ENCODE measurements at regions not wholly inside any gene's neighbourhood (a gene's known extent, or its start where the extent isn't known, plus 50 kb on each side); places are given as distances from the start of the nearest gene placed in this dataset.
A peak's percentile ranks its signal among the peaks of the same experiment; 100 is the strongest.

- DNase-seq (ENCODE audit: low spot score), result no peak
Observed at GRCh38 chr11:103662880-103663279, 373.6 kb upstream of the DDI1 start.

- DNase-seq (ENCODE audit: low spot score), result no peak
Observed at GRCh38 chr11:103668859-103669258, 367.6 kb upstream of the DDI1 start.

- DNase-seq (ENCODE audit: low spot score), result no peak
Observed at GRCh38 chr11:103671143-103671651, 365.2 kb upstream of the DDI1 start.

- no peak for DNase-seq (ENCODE audit: low spot score)
Observed at GRCh38 chr11:103673773-103674172, 362.7 kb upstream of the DDI1 start.

GRCh38 chr11:103676413-103676812 is 360.0 kb upstream of the DDI1 start:
- DNase-seq (ENCODE audit: low spot score), result no peak

GRCh38 chr11:103680826-103681225 is 355.6 kb upstream of the DDI1 start:
- no peak for DNase-seq (ENCODE audit: low spot score)

GRCh38 chr11:103681855-103682254 is 354.6 kb upstream of the DDI1 start:
- DNase-seq (ENCODE audit: low spot score), result no peak

- DNase-seq (ENCODE audit: low spot score), result peak; percentile 4
Observed at GRCh38 chr11:103682318-103683184, 353.9 kb upstream of the DDI1 start.

GRCh38 chr11:103683576-103683975 is 352.9 kb upstream of the DDI1 start:
- DNase-seq (ENCODE audit: low spot score), result no peak

GRCh38 chr11:103688924-103689323 is 347.5 kb upstream of the DDI1 start:
- DNase-seq (ENCODE audit: low spot score), result no peak

GRCh38 chr11:103690356-103690755 is 346.1 kb upstream of the DDI1 start:
- no peak for DNase-seq (ENCODE audit: low spot score)

GRCh38 chr11:103696123-103696522 is 340.3 kb upstream of the DDI1 start:
- no peak for DNase-seq (ENCODE audit: low spot score)

- no peak for DNase-seq (ENCODE audit: low spot score)
Observed at GRCh38 chr11:103699216-103699615, 337.2 kb upstream of the DDI1 start.

GRCh38 chr11:103699656-103700055 is 336.8 kb upstream of the DDI1 start:
- DNase-seq (ENCODE audit: low spot score), result no peak

GRCh38 chr11:103700622-103701021 is 335.8 kb upstream of the DDI1 start:
- no peak for DNase-seq (ENCODE audit: low spot score)

GRCh38 chr11:103703437-103703836 is 333.0 kb upstream of the DDI1 start:
- DNase-seq (ENCODE audit: low spot score), result no peak

- DNase-seq (ENCODE audit: low spot score), result no peak
Observed at GRCh38 chr11:103703954-103704353, 332.5 kb upstream of the DDI1 start.

GRCh38 chr11:103705642-103706041 is 330.8 kb upstream of the DDI1 start:
- no peak for DNase-seq (ENCODE audit: low spot score)

- no peak for DNase-seq (ENCODE audit: low spot score)
Observed at GRCh38 chr11:103709371-103709770, 327.1 kb upstream of the DDI1 start.

GRCh38 chr11:103714246-103714645 is 322.2 kb upstream of the DDI1 start:
- no peak for DNase-seq (ENCODE audit: low spot score)

- no peak for DNase-seq (ENCODE audit: low spot score)
Observed at GRCh38 chr11:103716363-103716762, 320.1 kb upstream of the DDI1 start.

- no peak for DNase-seq (ENCODE audit: low spot score)
Observed at GRCh38 chr11:103727262-103727661, 309.2 kb upstream of the DDI1 start.

GRCh38 chr11:103729617-103730016 is 306.8 kb upstream of the DDI1 start:
- no peak for DNase-seq (ENCODE audit: low spot score)
